H1 (cell line): ENCODE measurements at regions not wholly inside any gene's neighbourhood (a gene's known extent, or its start where the extent isn't known, plus 50 kb on each side); places are given as distances from the start of the nearest gene placed in this dataset.

ENCODE experiments used
- CTCF ChIA-PET: fragments of 300-600 bp; sonication (Branson Sonifier 250); formaldehyde crosslinking; loops from one replicate; lab custom pipeline; 2021; ENCODE audit not compliant: partially characterized antibody; lab: Charles Lee
- POLR2A ChIA-PET: fragments of 300-600 bp; sonication (Branson Sonifier 250); formaldehyde crosslinking; loops from one replicate; lab custom pipeline; 2021; ENCODE audit warnings: inconsistent platforms; ENCODE audit not compliant: partially characterized antibody; lab: Charles Lee
- DNase-seq, 2 experiments: peaks; one replicate each; pipeline versions ENCODE4 v3.0.0 to v3.0.0-alpha.2; 2010 to 2022; ENCODE audit warnings: low spot score in 2 of 2, low read depth in 1 of 2, mixed read lengths in 1 of 2
- FAIRE-seq: peaks from 2 replicates; lab custom pipeline; 2011; peaks lifted over from hg19 to GRCh38; lab: Jason Lieb, UNC
- H2AFZ ChIP-seq: 2 replicates; pipeline ENCODE4 v1.8.1; 2012; ENCODE audit warnings: low read length, inconsistent platforms
- H2AK5ac ChIP-seq: 2 replicates; pipeline ENCODE4 v1.6.1; 2013; ENCODE audit warnings: low read depth, low read length
- H2BK120ac ChIP-seq: replicated peaks from 2 replicates; pipeline ENCODE3; 2013; ENCODE audit warnings: low read depth, low read length, inconsistent platforms
- H2BK12ac ChIP-seq: 2 replicates; pipeline ENCODE4 v1.6.1; 2013; ENCODE audit warnings: low read depth, low read length
- H2BK15ac ChIP-seq: 2 replicates; pipeline ENCODE4 v1.6.1; 2013; ENCODE audit warnings: low read length
- H2BK20ac ChIP-seq: 2 replicates; pipeline ENCODE4 v1.6.1; 2013; ENCODE audit warnings: low read length
- H2BK5ac ChIP-seq: 2 replicates; pipeline ENCODE4 v1.6.1; 2013; ENCODE audit warnings: low read depth, low read length
- H3K14ac ChIP-seq: 2 replicates; pipeline ENCODE4 v1.6.1; 2013; ENCODE audit warnings: inconsistent platforms; ENCODE audit not compliant: insufficient read length
- H3K18ac ChIP-seq: 2 replicates; pipeline ENCODE4 v1.6.1; 2013; ENCODE audit warnings: low read length; ENCODE audit errors: extremely low read depth
- H3K23ac ChIP-seq: 2 replicates; pipeline ENCODE4 v1.6.1; 2013; ENCODE audit warnings: inconsistent platforms; ENCODE audit not compliant: insufficient read length
- H3K23me2 ChIP-seq: 2 replicates; pipeline ENCODE4 v1.6.1; 2013; ENCODE audit warnings: low read depth, low read length
- H3K27ac ChIP-seq: 2 replicates; pipeline ENCODE4 v1.6.1; 2011; ENCODE audit warnings: low read depth, low read length, inconsistent platforms
- H3K27me3 ChIP-seq, 4 experiments: replicated peaks in 1 of 4; 1 replicate in 1 of 4; 2 replicates in 3 of 4; pipeline versions ENCODE4 v1.6.1 to v1.8.1; 2011 to 2013; ENCODE audit warnings: low read length in 3 of 4, mild to moderate bottlenecking in 3 of 4, inconsistent platforms in 2 of 4, mixed read lengths in 2 of 4, moderate library complexity in 1 of 4; ENCODE audit not compliant: control insufficient read depth in 3 of 4, insufficient read depth in 3 of 4; ENCODE audit errors: extremely low read depth in 1 of 4
- H3K36me3 ChIP-seq, 4 experiments: 2 replicates each; pipeline versions ENCODE4 v1.6.1 to v1.8.1; 2011 to 2013; ENCODE audit warnings: mild to moderate bottlenecking in 4 of 4, low read length in 3 of 4, moderate library complexity in 2 of 4, control low read depth in 1 of 4, inconsistent platforms in 1 of 4; ENCODE audit not compliant: insufficient read depth in 4 of 4, control insufficient read depth in 2 of 4
- H3K4ac ChIP-seq: replicated peaks from 2 replicates; pipeline ENCODE3; 2013; ENCODE audit warnings: low read length, low read depth, mixed read lengths, inconsistent platforms; ENCODE audit not compliant: insufficient read length
- H3K4me1 ChIP-seq, 4 experiments: replicated peaks in 1 of 4; 1 replicate in 1 of 4; 2 replicates in 3 of 4; pipeline versions ENCODE4 v1.6.1 to v1.8.1; 2011 to 2013; ENCODE audit warnings: low read length in 3 of 4, inconsistent platforms in 2 of 4, mixed read lengths in 1 of 4; ENCODE audit not compliant: insufficient read depth in 4 of 4, control insufficient read depth in 3 of 4
- H3K4me2 ChIP-seq, 2 experiments: 2 replicates each; pipeline versions ENCODE4 v1.6.1 to v1.8.1; 2011 to 2013; ENCODE audit warnings: low read depth in 2 of 2, low read length in 2 of 2, control low read depth in 1 of 2, inconsistent platforms in 1 of 2, mild to moderate bottlenecking in 1 of 2; ENCODE audit not compliant: insufficient read depth in 1 of 2
- H3K4me3 ChIP-seq, 4 experiments: fragments of 200-600, 300-600 bp in 1 of 4; sonication (generic), shearing (Covaris generic), sonication (Bioruptor Twin) in 1 of 4; 2 replicates each; pipeline versions ENCODE4 v1.5.1 to v1.8.1; 2011 to 2016; ENCODE audit warnings: low read length in 4 of 4, low read depth in 3 of 4, control low read depth in 2 of 4, inconsistent platforms in 2 of 4, mild to moderate bottlenecking in 2 of 4, mixed read lengths in 1 of 4, moderate library complexity in 1 of 4; ENCODE audit not compliant: insufficient read depth in 2 of 4; ENCODE audit errors: extremely low read depth in 1 of 4
- H3K56ac ChIP-seq: replicated peaks from 2 replicates; pipeline ENCODE3; 2013; ENCODE audit warnings: low read depth, mild to moderate bottlenecking, mixed read lengths, low read length, inconsistent platforms; ENCODE audit not compliant: insufficient read length
- H3K79me1 ChIP-seq: 2 replicates; pipeline ENCODE4 v1.6.1; 2013; ENCODE audit warnings: low read depth, low read length, control low read depth
- H3K79me2 ChIP-seq, 2 experiments: 2 replicates each; pipeline versions ENCODE4 v1.6.1 to v1.8.1; 2012 to 2013; ENCODE audit warnings: low read length in 2 of 2, mild to moderate bottlenecking in 2 of 2, inconsistent platforms in 1 of 2; ENCODE audit not compliant: insufficient read depth in 2 of 2, control insufficient read depth in 1 of 2
- H3K9ac ChIP-seq, 4 experiments: replicated peaks in 1 of 4; 1 replicate in 1 of 4; 2 replicates in 3 of 4; pipeline versions ENCODE4 v1.6.1 to v1.8.1; 2011 to 2013; ENCODE audit warnings: low read depth in 3 of 4, low read length in 3 of 4, control low read depth in 2 of 4, mild to moderate bottlenecking in 2 of 4, moderate library complexity in 2 of 4, inconsistent platforms in 1 of 4; ENCODE audit errors: extremely low read depth in 1 of 4
- H3K9me3 ChIP-seq, 2 experiments: 2 replicates each; pipeline versions ENCODE4 v1.6.1 to v1.8.1; 2012 to 2013; ENCODE audit warnings: mild to moderate bottlenecking in 2 of 2, moderate library complexity in 2 of 2, control low read depth in 1 of 2, inconsistent platforms in 1 of 2, low read depth in 1 of 2, low read length in 1 of 2, mixed read lengths in 1 of 2; ENCODE audit not compliant: insufficient read depth in 2 of 2
- H4K20me1 ChIP-seq, 2 experiments: replicated peaks in 1 of 2; 2 replicates each; pipeline versions ENCODE3 to v1.8.1; 2011 to 2013; ENCODE audit warnings: inconsistent platforms in 2 of 2, low read length in 2 of 2, mild to moderate bottlenecking in 1 of 2; ENCODE audit not compliant: insufficient read depth in 2 of 2, control insufficient read depth in 1 of 2
- H4K5ac ChIP-seq: 2 replicates; pipeline ENCODE4 v1.6.1; 2013; ENCODE audit warnings: low read length, low read depth, mixed read lengths, inconsistent platforms; ENCODE audit not compliant: insufficient read length
- H4K8ac ChIP-seq: 2 replicates; pipeline ENCODE4 v1.8.0; 2013; ENCODE audit warnings: mild to moderate bottlenecking, moderate library complexity, low read length, inconsistent platforms; ENCODE audit not compliant: insufficient read depth; ENCODE audit errors: extremely low read depth
- H4K91ac ChIP-seq: replicated peaks from 2 replicates; pipeline ENCODE3; 2013; ENCODE audit warnings: low read length, mixed read lengths, inconsistent platforms; ENCODE audit not compliant: insufficient read length
- BRCA1 ChIP-seq: IDR thresholded peaks from 2 replicates; pipeline ENCODE4 v1.6.1; 2012; ENCODE audit warnings: low read depth, low read length, improper control_type of control experiment
- CBX5 ChIP-seq: fragments of 300-800, 300-1000 bp; sonication (generic); IDR thresholded peaks from 2 replicates; pipeline ENCODE4 v1.7.1; 2016; ENCODE audit warnings: antibody characterized with exemption, low read length, low read depth
- EP300 ChIP-seq, 2 experiments: IDR thresholded peaks; 1 replicate in 1 of 2; 2 replicates in 1 of 2; pipeline ENCODE4 v1.6.1; 2011 to 2012; ENCODE audit warnings: low read depth in 2 of 2, low read length in 2 of 2, mild to moderate bottlenecking in 2 of 2, borderline replicate concordance in 1 of 2, inconsistent platforms in 1 of 2, moderate library complexity in 1 of 2
- FOSL1 ChIP-seq: IDR thresholded peaks from 2 replicates; pipeline ENCODE4 v1.6.1; 2011; ENCODE audit warnings: mild to moderate bottlenecking, low read depth, low read length, moderate library complexity; ENCODE audit not compliant: insufficient read depth
- GABPA ChIP-seq: IDR thresholded peaks from 2 replicates; pipeline ENCODE4 v1.6.1; 2011; ENCODE audit warnings: mild to moderate bottlenecking, low read length, moderate library complexity, borderline replicate concordance; ENCODE audit not compliant: insufficient read depth
- KDM1A ChIP-seq: fragments of 200-600, 300-600 bp; sonication (generic); IDR thresholded peaks from 2 replicates; pipeline ENCODE4 v1.7.1; 2016; ENCODE audit warnings: mild to moderate bottlenecking, low read length, borderline replicate concordance
- KDM4A ChIP-seq: IDR thresholded peaks from one replicate; pipeline ENCODE4 v1.7.1; 2012; ENCODE audit warnings: low read depth, mild to moderate bottlenecking, moderate library complexity, low read length, inconsistent platforms; ENCODE audit not compliant: severe bottlenecking
- POLR2A ChIP-seq, 2 experiments: IDR thresholded peaks; 1 replicate in 1 of 2; 2 replicates in 1 of 2; pipeline ENCODE4 v1.6.1; 2011; ENCODE audit warnings: low read depth in 2 of 2, low read length in 2 of 2, mild to moderate bottlenecking in 2 of 2; ENCODE audit errors: control extremely low read depth in 1 of 2
- RBBP5 ChIP-seq: IDR thresholded peaks from 2 replicates; pipeline ENCODE4 v1.7.1; 2012; ENCODE audit warnings: low read depth, mild to moderate bottlenecking, inconsistent platforms, low read length, moderate library complexity, borderline replicate concordance
- RXRA ChIP-seq: IDR thresholded peaks from 2 replicates; pipeline ENCODE4 v1.6.1; 2011; ENCODE audit warnings: low read depth, mild to moderate bottlenecking, low read length, moderate library complexity; ENCODE audit not compliant: insufficient read depth
- SAP30 ChIP-seq: fragments of 300-600 bp; sonication (generic); IDR thresholded peaks from 2 replicates; pipeline ENCODE4 v1.7.1; 2012; ENCODE audit warnings: low read length, moderate library complexity, mild to moderate bottlenecking, inconsistent platforms; ENCODE audit not compliant: insufficient read depth, insufficient replicate concordance
- TAF7 ChIP-seq: optimal IDR thresholded peaks from 2 replicates; pipeline ENCODE3; 2011; ENCODE audit warnings: low read depth, mild to moderate bottlenecking, inconsistent platforms, low read length, moderate library complexity, borderline replicate concordance
- TCF12 ChIP-seq: IDR thresholded peaks from 2 replicates; pipeline ENCODE4 v1.6.1; 2011; ENCODE audit warnings: low read depth, mild to moderate bottlenecking, low read length
- YY1 ChIP-seq: IDR thresholded peaks from 2 replicates; pipeline ENCODE4 v1.6.1; 2011; ENCODE audit warnings: low read depth, mild to moderate bottlenecking, low read length
- WGBS, 2 experiments: shearing (Covaris generic) in 1 of 2; methylation state at CpG; one replicate each; pipeline versions ENCODE4 v1.1.6 to v1.1.7; 2013 to 2015; ENCODE audit warnings: low lambda C conversion rate in 2 of 2, mixed read lengths in 2 of 2, inconsistent platforms in 1 of 2, low coverage in 1 of 2, missing lambda C conversion rate in 1 of 2; ENCODE audit not compliant: insufficient replicate concordance in 2 of 2, insufficient coverage in 1 of 2, insufficient read length in 1 of 2; ENCODE audit errors: extremely low coverage in 1 of 2, missing lambda C conversion rate in 1 of 2; 5-methylcytosine and 5-hydroxymethylcytosine counted together

DNA sequence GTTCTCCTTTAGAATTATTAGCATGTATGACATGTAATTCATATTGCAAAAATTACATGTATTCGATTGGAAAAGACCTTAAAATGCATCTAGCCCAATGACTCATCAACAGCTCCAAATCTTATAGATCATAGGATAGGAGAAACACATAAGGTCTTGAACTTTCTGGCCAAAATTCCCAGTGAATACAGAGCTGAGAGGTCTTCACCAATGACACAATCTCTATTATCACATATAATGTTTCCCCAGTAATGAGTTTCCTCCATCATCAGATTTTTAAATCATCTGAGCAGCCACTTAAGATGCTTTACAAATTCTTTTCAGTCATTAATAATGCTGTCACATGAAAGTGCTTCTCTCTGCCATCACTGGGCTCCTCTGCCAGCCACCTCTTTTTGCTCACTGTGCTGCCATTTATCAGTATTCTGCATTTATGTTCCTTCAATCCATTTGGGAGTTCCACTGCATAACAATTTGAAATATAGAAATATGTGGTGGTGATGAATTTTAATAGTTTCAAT, 804.9 kb downstream of the SUCLG1 start:
- H4K8ac ChIP-seq, result no peak overlapping the region
- CTCF ChIA-PET, result no interaction called here
- H3K4ac ChIP-seq, result no peak overlapping the region
- H2BK12ac ChIP-seq, result no peak overlapping the region
- no peaks in the 10 kb centered on the region for H3K23me2 ChIP-seq
- no peak overlapping the region for H3K9ac ChIP-seq
- H3K4me1 ChIP-seq, result no peaks in the 10 kb centered on the region
- DNase-seq (no peak), FAIRE-seq (no peak)
- no peak overlapping the region for H2BK5ac ChIP-seq
- no peak overlapping the region for H3K27ac ChIP-seq
- H4K91ac ChIP-seq, result no peak overlapping the region
- POLR2A ChIA-PET, result no interaction called here
- no peaks in the 10 kb centered on the region for H3K79me1 ChIP-seq
- WGBS, 2 experiments, result 87% methylated on average over 1 of the region's 1 CpG; no CpG with 5 or more reads in 1 of the 2 experiments
- no peaks in the 10 kb centered on the region for H3K36me3 ChIP-seq
- H3K56ac ChIP-seq, result no peak overlapping the region
- no peak overlapping the region for H4K5ac ChIP-seq
- H3K23ac ChIP-seq, result no peak overlapping the region
- no peak overlapping the region for H2AK5ac ChIP-seq
- H2BK20ac ChIP-seq, result no peak overlapping the region
- H3K4me3 ChIP-seq, result no peak overlapping the region
- H3K79me2 ChIP-seq, result no peaks in the 10 kb centered on the region
- H3K27me3 ChIP-seq, result no peaks in the 10 kb centered on the region
- no peak overlapping the region for H3K4me2 ChIP-seq
- H2BK120ac ChIP-seq, result no peak overlapping the region
- H3K9me3 ChIP-seq, result no peaks in the 10 kb centered on the region
- H2BK15ac ChIP-seq, result no peak overlapping the region
- H4K20me1 ChIP-seq, result no peaks in the 10 kb centered on the region
- no peak overlapping the region for H3K14ac ChIP-seq
- H3K18ac ChIP-seq, result no peak overlapping the region
- H2AFZ ChIP-seq, result no peak overlapping the region
- TF ChIP-seq POLR2A (IDR thresholded peaks at IDR 0.05; ENCODE audit: control extremely low read depth in 1 of 2, low read depth in 2 of 2, low read length in 2 of 2) (no peak), TCF12 (no peak), KDM4A (no peak), RBBP5 (no peak), YY1 (no peak), GABPA (no peak), BRCA1 (no peak), FOSL1 (no peak), SAP30 (no peak), EP300 (IDR thresholded peaks at IDR 0.05; ENCODE audit: borderline replicate concordance in 1 of 2, low read depth in 2 of 2, low read length in 2 of 2) (no peak), RXRA (no peak), CBX5 (no peak), TAF7 (no peak), KDM1A (no peak)
